Glutamatergic neuron (in vitro differentiated cells): ENCODE measurements at regions not wholly inside any gene's neighbourhood (a gene's known extent, or its start where the extent isn't known, plus 50 kb on each side); places are given as distances from the start of the nearest gene placed in this dataset.

ENCODE experiments used
- DNase-seq: peaks from one replicate; pipeline ENCODE4 v3.0.0; 2022
- H3K27ac Mint-ChIP-seq: one replicate; pipeline ENCODE4 v1.8.0; 2020; ENCODE audit warnings: mild to moderate bottlenecking, mixed read lengths, inconsistent platforms; ENCODE audit not compliant: unreplicated experiment
- H3K27me3 Mint-ChIP-seq: one replicate; pipeline ENCODE4 v1.8.0; 2020; ENCODE audit warnings: mild to moderate bottlenecking, moderate library complexity, mixed read lengths, inconsistent platforms; ENCODE audit not compliant: unreplicated experiment
- H3K36me3 Mint-ChIP-seq: one replicate; pipeline ENCODE4 v1.8.0; 2020; ENCODE audit warnings: mild to moderate bottlenecking, mixed read lengths, inconsistent platforms; ENCODE audit not compliant: unreplicated experiment
- H3K4me1 Mint-ChIP-seq: one replicate; pipeline ENCODE4 v1.8.0; 2020; ENCODE audit warnings: mild to moderate bottlenecking, low read depth, mixed read lengths, inconsistent platforms; ENCODE audit not compliant: unreplicated experiment
- H3K4me3 Mint-ChIP-seq: one replicate; pipeline ENCODE4 v1.8.0; 2020; ENCODE audit warnings: mild to moderate bottlenecking, mixed read lengths, inconsistent platforms; ENCODE audit not compliant: unreplicated experiment
- H3K9me3 Mint-ChIP-seq: one replicate; pipeline ENCODE4 v1.8.0; 2020; ENCODE audit warnings: mild to moderate bottlenecking, moderate library complexity, mixed read lengths, inconsistent platforms; ENCODE audit not compliant: unreplicated experiment
- TF ChIP-seq, protein P1 (sequence below): fragments of 200-600 bp; sonication (generic); IDR thresholded peaks from one replicate; pipeline ENCODE4 v1.5.0; 2021; ENCODE audit not compliant: partially characterized antibody, unreplicated experiment

DNA sequence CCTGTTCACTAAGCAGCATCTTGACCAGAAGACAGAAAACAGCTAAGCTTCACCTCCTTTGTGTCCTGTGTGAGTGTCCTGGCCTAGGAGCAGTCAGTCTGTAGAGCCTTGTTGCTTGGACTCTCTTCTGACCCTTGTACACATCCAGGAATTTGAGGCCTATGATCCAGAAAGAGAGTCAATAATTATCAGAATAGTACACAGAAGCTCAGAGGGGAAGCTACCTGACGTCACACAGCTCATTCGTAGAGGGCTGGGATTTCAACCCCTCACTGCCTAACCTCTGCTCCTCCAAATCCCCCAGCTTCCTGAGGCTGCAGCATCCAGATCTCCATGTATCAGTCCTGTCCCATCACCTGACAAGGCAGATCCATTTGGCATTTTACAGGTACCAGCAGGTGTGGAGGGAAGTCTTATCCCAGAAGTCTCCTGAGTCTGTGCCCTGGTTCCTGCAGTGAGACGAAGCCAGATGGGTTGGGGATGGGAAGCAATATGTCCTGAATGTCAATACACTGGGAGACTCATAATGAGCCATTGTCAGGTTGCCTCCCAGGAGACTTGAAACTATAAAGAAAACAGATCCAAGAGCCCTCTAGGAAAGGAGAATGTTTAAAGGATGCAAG lies 203.1 kb downstream of the MINAR1 start:
- Mint-ChIP-seq H3K27ac (peak overlapping the region; percentile 91), H3K36me3 (peaks cover 5% of the 10 kb centered on the region), H3K4me1 (peaks cover 22% of the 10 kb centered on the region), H3K4me3 (peak overlapping the region; percentile 53), H3K27me3 (peaks cover 3% of the 10 kb centered on the region), H3K9me3 (peaks cover 4% of the 10 kb centered on the region)
- TF ChIP-seq, protein P1, sequence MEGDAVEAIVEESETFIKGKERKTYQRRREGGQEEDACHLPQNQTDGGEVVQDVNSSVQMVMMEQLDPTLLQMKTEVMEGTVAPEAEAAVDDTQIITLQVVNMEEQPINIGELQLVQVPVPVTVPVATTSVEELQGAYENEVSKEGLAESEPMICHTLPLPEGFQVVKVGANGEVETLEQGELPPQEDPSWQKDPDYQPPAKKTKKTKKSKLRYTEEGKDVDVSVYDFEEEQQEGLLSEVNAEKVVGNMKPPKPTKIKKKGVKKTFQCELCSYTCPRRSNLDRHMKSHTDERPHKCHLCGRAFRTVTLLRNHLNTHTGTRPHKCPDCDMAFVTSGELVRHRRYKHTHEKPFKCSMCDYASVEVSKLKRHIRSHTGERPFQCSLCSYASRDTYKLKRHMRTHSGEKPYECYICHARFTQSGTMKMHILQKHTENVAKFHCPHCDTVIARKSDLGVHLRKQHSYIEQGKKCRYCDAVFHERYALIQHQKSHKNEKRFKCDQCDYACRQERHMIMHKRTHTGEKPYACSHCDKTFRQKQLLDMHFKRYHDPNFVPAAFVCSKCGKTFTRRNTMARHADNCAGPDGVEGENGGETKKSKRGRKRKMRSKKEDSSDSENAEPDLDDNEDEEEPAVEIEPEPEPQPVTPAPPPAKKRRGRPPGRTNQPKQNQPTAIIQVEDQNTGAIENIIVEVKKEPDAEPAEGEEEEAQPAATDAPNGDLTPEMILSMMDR = no peak
- DNase-seq = peak; percentile 22

DNA sequence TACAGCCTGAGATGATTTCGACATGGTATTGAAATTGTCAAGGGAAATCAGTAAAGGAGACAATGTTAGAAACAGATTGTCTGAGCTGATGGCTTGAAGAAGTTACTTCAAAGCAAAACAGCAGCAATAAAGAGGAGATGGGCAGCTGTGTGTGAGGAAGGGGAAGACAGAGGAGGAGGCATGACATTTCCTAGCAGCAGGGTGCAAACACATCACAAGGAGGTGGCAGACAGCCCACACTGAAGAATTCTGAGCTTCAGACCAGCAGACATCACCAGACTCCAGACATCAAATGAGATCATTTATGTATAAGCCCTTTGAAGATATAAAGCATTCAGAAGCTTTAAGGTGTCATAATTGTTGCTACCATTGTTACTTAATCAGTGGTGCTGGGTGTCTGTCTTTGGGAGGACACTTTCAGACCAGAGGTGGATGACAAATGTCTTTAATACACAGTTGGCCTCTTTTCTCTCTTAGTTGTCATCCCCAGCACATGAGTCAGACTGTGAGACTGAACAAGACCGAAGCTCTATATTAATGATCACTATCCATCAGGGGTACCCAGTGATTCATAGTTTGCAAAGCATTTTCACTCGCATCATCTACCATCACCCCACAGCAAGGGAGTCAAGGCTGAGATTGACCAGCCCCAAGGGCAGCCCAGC lies 203.9 kb downstream of the MINAR1 start:
- TF ChIP-seq, protein P1 = no peak
- H3K4me3 Mint-ChIP-seq = peak overlapping the region; percentile 53
- H3K27me3 Mint-ChIP-seq = peaks cover 8% of the 10 kb centered on the region
- H3K27ac Mint-ChIP-seq = peak overlapping the region; percentile 92
- no peak for DNase-seq
- peaks cover 22% of the 10 kb centered on the region for H3K4me1 Mint-ChIP-seq
- peaks cover 11% of the 10 kb centered on the region for H3K36me3 Mint-ChIP-seq
- peaks cover 10% of the 10 kb centered on the region for H3K9me3 Mint-ChIP-seq

DNA sequence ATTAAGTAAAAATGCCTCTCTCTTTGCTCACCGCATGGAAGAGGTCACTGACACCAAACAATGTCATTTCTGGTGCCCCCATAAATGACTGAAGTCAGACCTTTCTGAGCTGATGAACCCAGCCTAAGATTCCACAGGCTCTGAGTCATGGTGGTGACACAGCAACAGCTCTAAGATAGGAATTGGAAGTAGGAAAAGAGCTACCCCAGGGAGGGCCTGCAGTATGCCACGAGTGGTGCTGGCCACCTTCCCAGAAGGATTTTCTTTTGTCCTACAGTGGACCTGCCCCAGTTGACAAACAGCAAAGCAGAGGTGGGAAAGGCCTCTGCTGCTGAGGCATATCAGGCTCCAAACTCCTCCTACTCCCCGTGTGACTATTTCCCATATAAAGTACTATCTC lies 208.1 kb downstream of the MINAR1 start:
- Mint-ChIP-seq H3K27me3 (peaks cover 5% of the 10 kb centered on the region), H3K27ac (no peak overlapping the region), H3K4me1 (peaks cover 15% of the 10 kb centered on the region), H3K4me3 (no peak overlapping the region), H3K36me3 (peaks cover 6% of the 10 kb centered on the region), H3K9me3 (peaks cover 8% of the 10 kb centered on the region)
- TF ChIP-seq, protein P1 = no peak
- no peak for DNase-seq

DNA sequence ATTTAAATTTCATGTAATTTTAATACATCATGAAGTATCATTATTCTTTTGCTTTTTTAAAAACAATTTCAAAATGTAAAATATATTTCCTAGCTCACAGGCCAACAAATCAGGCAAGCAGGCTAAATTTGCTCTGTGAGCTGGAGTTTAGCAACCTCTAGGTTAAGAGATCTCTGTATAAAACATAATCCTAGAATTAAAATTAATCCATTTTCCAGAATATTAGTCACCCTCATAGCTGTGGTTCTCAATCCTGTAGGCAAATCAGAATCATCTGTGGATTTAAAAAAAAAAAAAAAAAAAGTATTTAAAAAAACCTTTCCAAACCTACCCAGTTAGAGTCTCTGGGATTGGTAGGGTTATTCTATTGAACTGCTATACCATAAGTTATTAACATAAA lies 209.7 kb downstream of the MINAR1 start:
- H3K9me3 Mint-ChIP-seq = peaks cover 8% of the 10 kb centered on the region
- H3K4me1 Mint-ChIP-seq = peaks cover 1% of the 10 kb centered on the region
- H3K36me3 Mint-ChIP-seq = peaks cover 6% of the 10 kb centered on the region
- peaks cover 5% of the 10 kb centered on the region for H3K27me3 Mint-ChIP-seq
- no peak overlapping the region for H3K27ac Mint-ChIP-seq
- TF ChIP-seq, protein P1 = no peak
- no peak overlapping the region for H3K4me3 Mint-ChIP-seq
- no peak for DNase-seq

- Mint-ChIP-seq H3K36me3 (peaks cover 6% of the 10 kb centered on the region), H3K4me1 (no peaks in the 10 kb centered on the region), H3K27ac (no peak overlapping the region), H3K27me3 (peaks cover 5% of the 10 kb centered on the region), H3K4me3 (no peak overlapping the region), H3K9me3 (peaks cover 8% of the 10 kb centered on the region)
- no peak for DNase-seq
- TF ChIP-seq, protein P1 = no peak
These were observed 211.3 kb downstream of the MINAR1 start for GRCh38 chr15:79643393-79643792.
